ENCODE measurements at regions not wholly inside any gene's neighbourhood (a gene's known extent, or its start where the extent isn't known, plus 50 kb on each side); places are given as distances from the start of the nearest gene placed in this dataset.

- H2BK12ac ChIP-seq (ENCODE audit: low read depth, low read length): no peak overlapping the region
- H3K4me2 ChIP-seq (ENCODE audit: insufficient read depth in 1 of 2, low read depth in 2 of 2, low read length in 2 of 2): no peak overlapping the region
- CTCF ChIA-PET (ENCODE audit: partially characterized antibody): interaction anchor here (0.5 to 4.5 kb wide), 3 partner anchors 16 to 1198 kb away, joined by 3 to 28 read pairs (median 26); no protein-coding TSS in a partner anchor
- H3K9me3 ChIP-seq (ENCODE audit: insufficient read depth in 2 of 2, low read depth in 1 of 2, low read length in 1 of 2): peaks cover 0 to 2% of the 10 kb centered on the region in 2 experiments; a peak in 1 of 4 replicates
- H3K14ac ChIP-seq (ENCODE audit: insufficient read length): no peak overlapping the region
- WGBS, 2 experiments (ENCODE audit: extremely low coverage in 1 of 2, insufficient coverage in 1 of 2, insufficient read length in 1 of 2, insufficient replicate concordance in 2 of 2, low coverage in 1 of 2, low lambda C conversion rate in 2 of 2, missing lambda C conversion rate in 1 of 2): 91% methylated on average over 3 of the region's 3 CpGs; no CpG with 5 or more reads in 1 of the 2 experiments
- H2BK120ac ChIP-seq (replicated peaks; ENCODE audit: low read depth, low read length): no peak overlapping the region
- no peak overlapping the region for H2AFZ ChIP-seq (ENCODE audit: low read length)
- no peak for TF ChIP-seq EP300 (IDR thresholded peaks at IDR 0.05; ENCODE audit: borderline replicate concordance in 1 of 2, low read depth in 2 of 2, low read length in 2 of 2)
- TF ChIP-seq RXRA (IDR thresholded peaks at IDR 0.05; ENCODE audit: insufficient read depth, low read depth, low read length): no peak
- no peak for TF ChIP-seq TBP (IDR thresholded peaks at IDR 0.05; ENCODE audit: low read depth, low read length)
- TF ChIP-seq TAF1 (IDR thresholded peaks at IDR 0.05; ENCODE audit: low read depth, low read length): no peak
- TF ChIP-seq BACH1 (IDR thresholded peaks at IDR 0.05; ENCODE audit: low read length): no peak
- no peak for TF ChIP-seq ATF3 (IDR thresholded peaks at IDR 0.05; ENCODE audit: insufficient read depth, low read depth, low read length)
- TF ChIP-seq KDM1A (IDR thresholded peaks at IDR 0.05; ENCODE audit: borderline replicate concordance, low read length): no peak
- TF ChIP-seq EGR1 (IDR thresholded peaks at IDR 0.05; ENCODE audit: borderline replicate concordance, low read depth, low read length): no peak
- H4K8ac ChIP-seq (ENCODE audit: extremely low read depth, insufficient read depth, low read length): no peak overlapping the region
- DNase-seq (ENCODE audit: low read depth in 1 of 2, low spot score in 2 of 2) (no peak), FAIRE-seq (no peak)
- H2AK5ac ChIP-seq (ENCODE audit: low read depth, low read length): no peak overlapping the region
- H4K91ac ChIP-seq (replicated peaks; ENCODE audit: insufficient read length, low read length): no peak overlapping the region
- H3K4me1 ChIP-seq (replicated peaks in 1 of 4; ENCODE audit: control insufficient read depth in 3 of 4, insufficient read depth in 4 of 4, low read length in 3 of 4): no peaks in the 10 kb centered on the region
- H3K9ac ChIP-seq (replicated peaks in 1 of 4; ENCODE audit: extremely low read depth in 1 of 4, low read depth in 3 of 4, low read length in 3 of 4): no peak overlapping the region
- no peak overlapping the region for H3K23ac ChIP-seq (ENCODE audit: insufficient read length)
- H3K27ac ChIP-seq (ENCODE audit: low read depth, low read length): no peak overlapping the region
- H3K23me2 ChIP-seq (ENCODE audit: low read depth, low read length): no peaks in the 10 kb centered on the region; the same call in 1 of the 2 replicates
- no peak overlapping the region for H3K56ac ChIP-seq (replicated peaks; ENCODE audit: insufficient read length, low read depth, low read length)
- H3K79me2 ChIP-seq (ENCODE audit: control insufficient read depth in 1 of 2, insufficient read depth in 2 of 2, low read length in 2 of 2): no peaks in the 10 kb centered on the region
- no peaks in the 10 kb centered on the region for H3K79me1 ChIP-seq (ENCODE audit: low read depth, low read length)
- H4K20me1 ChIP-seq (replicated peaks in 1 of 2; ENCODE audit: control insufficient read depth in 1 of 2, insufficient read depth in 2 of 2, low read length in 2 of 2): no peaks in the 10 kb centered on the region
- no peak overlapping the region for H2BK20ac ChIP-seq (ENCODE audit: low read length)
- POLR2A ChIA-PET (ENCODE audit: partially characterized antibody): no interaction called here
- H2BK5ac ChIP-seq (ENCODE audit: low read depth, low read length): no peak overlapping the region
- H3K36me3 ChIP-seq (ENCODE audit: control insufficient read depth in 2 of 4, insufficient read depth in 4 of 4, low read length in 3 of 4): no peaks in the 10 kb centered on the region
- H3K4ac ChIP-seq (replicated peaks; ENCODE audit: insufficient read length, low read depth, low read length): no peak overlapping the region
- no peak overlapping the region for H2BK15ac ChIP-seq (ENCODE audit: low read length)
- no peak overlapping the region for H3K18ac ChIP-seq (ENCODE audit: extremely low read depth, low read length)
- no peak overlapping the region for H3K4me3 ChIP-seq (ENCODE audit: extremely low read depth in 1 of 4, insufficient read depth in 2 of 4, low read depth in 3 of 4, low read length in 4 of 4)
- H4K5ac ChIP-seq (ENCODE audit: insufficient read length, low read depth, low read length): no peak overlapping the region
- no peaks in the 10 kb centered on the region for H3K27me3 ChIP-seq (replicated peaks in 1 of 4; ENCODE audit: control insufficient read depth in 3 of 4, extremely low read depth in 1 of 4, insufficient read depth in 3 of 4, low read length in 3 of 4)
Measured at GRCh38 chr12:118625050-118625675, 248.8 kb downstream of the SUDS3 start.
